VCaP (cell line): ENCODE measurements at regions not wholly inside any gene's neighbourhood (a gene's known extent, or its start where the extent isn't known, plus 50 kb on each side); places are given as distances from the start of the nearest gene placed in this dataset.

Experiments
- H3K27ac ChIP-seq: fragments of 450-650 bp; 2 replicates; pipeline ENCODE4 v1.5.1; 2017
- CTCF ChIP-seq: fragments of 450-650 bp; conservative IDR thresholded peaks from 2 replicates; pipeline ENCODE4 v1.5.1; 2017; ENCODE audit warnings: mild to moderate bottlenecking, moderate library complexity

DNA sequence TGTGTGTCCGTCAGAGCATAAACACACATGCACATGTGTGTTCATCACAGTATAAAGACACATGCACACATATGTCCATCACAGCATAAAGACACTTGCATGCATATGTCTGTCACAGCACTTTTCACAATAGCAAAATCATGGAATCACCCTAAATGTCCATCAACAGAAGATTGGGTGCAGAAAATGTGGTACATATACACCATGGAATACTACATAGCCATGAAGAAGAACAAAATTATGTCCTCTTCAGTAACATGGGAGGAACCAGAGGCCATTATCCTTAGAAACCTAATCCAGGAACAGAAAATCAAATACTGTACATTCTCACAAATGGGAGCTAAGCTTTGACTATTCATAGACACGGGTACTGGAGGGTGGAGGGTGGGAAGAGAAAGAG lies 732.2 kb downstream of the GALR1 start:
- TF ChIP-seq CTCF, result no peak
- H3K27ac ChIP-seq, result no peak overlapping the region

DNA sequence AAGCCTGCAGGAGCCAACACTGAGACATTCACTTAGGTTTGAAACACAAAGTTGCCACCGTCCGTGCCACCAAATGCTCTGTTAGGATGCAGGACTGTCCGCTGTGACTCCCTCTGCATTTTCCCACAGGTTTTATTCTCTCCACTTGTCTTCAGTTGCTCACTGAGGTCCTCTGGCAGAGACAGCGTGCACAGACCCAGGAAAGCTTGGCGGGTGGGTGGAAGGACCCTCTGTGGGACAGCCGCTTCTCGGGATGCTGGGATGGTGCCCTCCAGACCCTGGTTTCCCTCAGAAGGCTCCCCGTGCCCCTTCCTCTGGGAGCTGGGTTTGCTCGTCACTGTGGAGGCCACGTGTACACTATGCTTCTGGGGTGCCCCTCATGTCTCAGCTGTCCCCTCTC lies 733.6 kb downstream of the GALR1 start:
- H3K27ac ChIP-seq, result no peak overlapping the region
- no peak for TF ChIP-seq CTCF

- H3K27ac ChIP-seq, result no peak overlapping the region
These were observed 734.5 kb downstream of the GALR1 start for GRCh38 chr18:77984178-77984577.

DNA sequence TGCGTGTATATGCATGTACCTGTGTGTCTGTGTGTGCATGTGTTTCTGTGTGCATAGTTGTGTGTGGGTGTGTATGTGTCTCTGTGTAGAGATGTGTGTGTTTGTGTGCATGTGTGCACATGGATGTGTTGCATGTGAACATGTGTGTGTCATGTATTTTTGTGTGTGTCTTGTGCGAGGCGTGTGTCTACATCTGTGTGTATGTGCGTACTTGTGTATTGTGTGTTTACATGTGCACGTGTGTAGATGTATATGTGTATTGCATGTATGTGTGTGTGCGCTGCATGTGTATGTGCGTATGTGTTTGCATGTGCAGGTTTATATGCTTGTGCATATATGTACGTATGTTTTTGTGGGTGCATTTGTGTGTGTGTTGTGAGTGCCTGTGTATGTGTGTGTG lies 735.2 kb downstream of the GALR1 start:
- H3K27ac ChIP-seq, result no peak overlapping the region
- no peak for TF ChIP-seq CTCF

More at GRCh38 chr18:77984178-77984577, 734.5 kb downstream of the GALR1 start:
- no peak for TF ChIP-seq CTCF

DNA sequence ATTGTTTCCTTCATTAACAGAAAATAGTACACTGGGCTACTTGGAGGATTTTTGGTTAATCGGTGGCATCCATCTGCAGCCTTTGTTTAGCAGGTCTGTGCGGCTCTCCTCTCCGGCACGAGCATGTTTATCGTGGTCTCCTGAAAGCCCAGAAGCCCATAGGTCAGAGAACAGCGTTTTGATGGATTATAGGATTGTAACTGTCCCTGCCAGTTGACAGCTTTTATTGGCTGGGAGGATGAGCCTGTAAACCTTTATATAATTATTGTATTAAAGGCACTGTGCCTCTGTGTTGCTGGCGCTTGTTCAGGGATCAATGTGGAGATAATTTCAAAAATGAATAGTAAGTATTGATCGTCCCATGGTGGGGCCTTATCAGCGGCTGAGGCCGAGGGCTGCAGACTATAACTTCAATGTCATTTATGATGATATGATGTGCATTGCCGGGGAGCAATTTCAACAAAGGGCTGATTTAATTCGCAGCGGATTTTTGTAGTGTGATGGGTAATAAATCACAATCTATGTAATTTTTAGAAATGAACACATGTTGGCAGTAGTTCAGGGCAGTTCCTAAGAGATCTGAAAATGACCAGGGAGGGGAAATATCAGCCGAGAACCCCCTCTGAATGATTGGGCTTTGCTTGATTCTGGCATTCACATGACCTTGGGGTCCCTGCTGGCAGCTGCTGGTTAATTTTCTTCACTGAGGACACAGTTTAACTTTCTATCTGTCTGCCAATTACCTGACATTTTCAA lies 736.1 kb downstream of the GALR1 start:
- TF ChIP-seq CTCF, result no peak

GRCh38 chr18:77990131-77990530 lies 740.5 kb downstream of the GALR1 start:
- H3K27ac ChIP-seq, result no peak overlapping the region
- TF ChIP-seq CTCF, result no peak

More for the DNA sequence above, 736.1 kb downstream of the GALR1 start:
- H3K27ac ChIP-seq, result no peak overlapping the region

GRCh38 chr18:77990901-77991300 lies 741.3 kb downstream of the GALR1 start:
- H3K27ac ChIP-seq, result no peak overlapping the region
- no peak for TF ChIP-seq CTCF
